Stimulated activated CD4-positive, alpha-beta T cell treated with anti-CD3 and anti-CD28 coated beads, Interleukin-4, amount 100 ng/mL, for 1 hour (primary cell): ENCODE measurements at regions not wholly inside any gene's neighbourhood (a gene's known extent, or its start where the extent isn't known, plus 50 kb on each side); places are given as distances from the start of the nearest gene placed in this dataset.
"Not testable (repeated sequence)": the region's sequence is repeated elsewhere in the genome, so short reads cannot be mapped to it uniquely, and the experiment has no call there.

Source experiments
- DNase-seq: peaks from one replicate; pipeline ENCODE4 v3.0.0-alpha.2; 2020

DNA sequence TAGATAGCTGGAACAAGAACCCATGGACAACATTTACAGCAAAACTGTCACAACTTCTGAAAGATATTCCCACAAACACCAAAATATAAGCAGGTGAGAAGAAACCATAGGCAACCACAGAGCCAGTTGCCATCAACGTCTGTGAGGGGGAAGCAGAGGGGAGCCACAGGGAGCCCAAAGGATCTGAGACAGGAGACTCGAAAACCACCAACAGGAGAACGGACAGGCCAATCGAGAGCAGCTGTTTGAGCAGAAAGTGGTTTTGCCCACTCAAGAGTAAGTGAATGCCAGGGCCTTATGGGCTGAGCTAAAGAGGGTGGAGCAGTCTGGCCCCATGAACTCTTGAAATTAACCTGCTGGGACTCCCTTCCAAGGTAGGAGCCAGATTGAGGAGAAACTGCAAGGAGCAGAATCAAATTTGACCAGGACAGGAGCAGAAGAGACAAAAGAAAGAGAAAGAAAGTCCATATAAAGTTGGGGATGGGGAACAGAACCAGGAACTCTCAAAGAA lies 195.4 kb downstream of the ANKRD60 start:
- DNase-seq = no peak

DNA sequence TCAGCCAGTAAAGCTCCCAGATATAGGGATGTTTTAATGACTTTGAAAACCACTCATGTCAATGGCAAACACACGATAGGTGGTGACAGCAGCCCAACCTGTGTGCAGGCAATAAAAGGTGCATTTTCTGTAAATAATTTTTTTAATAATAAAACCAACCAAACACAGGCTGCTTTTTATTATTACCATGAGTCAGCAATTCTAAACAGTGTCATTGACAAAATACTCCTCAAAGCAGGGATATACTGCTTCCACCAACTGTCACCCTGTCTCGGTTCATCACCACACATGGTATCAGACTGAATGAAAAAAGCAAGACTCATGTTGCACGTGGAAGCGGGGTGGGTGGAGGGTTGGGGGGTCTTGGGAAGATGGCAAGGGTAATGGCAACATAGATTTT lies 195.9 kb downstream of the ANKRD60 start:
- DNase-seq = no peak

DNA sequence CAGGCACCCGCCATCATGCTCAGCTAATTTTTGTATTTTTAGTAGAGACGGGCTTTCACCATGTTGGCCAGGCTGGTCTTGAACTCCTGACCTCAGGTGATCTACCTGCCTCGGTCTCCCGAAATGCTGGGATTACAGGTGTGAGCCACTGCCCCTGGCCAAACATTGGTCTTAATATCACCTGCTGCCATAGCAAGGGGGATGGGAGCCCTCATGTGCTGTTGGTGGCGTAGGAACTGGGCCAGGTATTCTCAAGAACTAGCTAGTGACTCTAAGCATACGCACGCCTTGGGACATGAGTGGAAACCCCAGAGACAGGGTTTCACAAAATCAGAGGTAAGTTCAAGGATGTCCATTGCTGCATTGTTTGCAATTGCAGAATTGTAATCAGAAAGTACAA lies 197.1 kb downstream of the ANKRD60 start:
- not testable (repeated sequence) for DNase-seq

GRCh38 chr20:58028123-58028522 lies 200.3 kb downstream of the ANKRD60 start:
- DNase-seq = no peak

GRCh38 chr20:58026361-58026760 lies 202.1 kb downstream of the ANKRD60 start:
- no peak for DNase-seq

DNA sequence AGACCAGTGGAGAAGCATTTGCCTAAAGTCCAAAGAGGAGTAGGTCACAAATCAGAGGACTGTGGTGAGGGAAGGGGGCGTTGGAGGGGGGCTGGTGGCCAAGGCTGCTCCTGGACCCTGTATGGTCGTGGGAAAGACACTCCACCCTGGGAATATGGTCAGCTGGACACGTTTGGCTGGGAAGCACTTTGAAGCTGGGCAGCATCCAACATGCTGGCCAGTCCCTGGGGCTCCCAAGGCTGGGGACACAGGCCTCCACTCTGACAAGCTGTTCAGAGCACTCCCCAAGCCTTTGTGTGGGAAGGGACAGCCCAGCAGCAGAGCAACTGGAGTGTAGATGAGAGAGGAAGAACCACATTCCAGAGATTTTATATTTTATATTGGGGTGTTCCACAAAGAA lies 203.2 kb downstream of the ANKRD60 start:
- DNase-seq = no peak

DNA sequence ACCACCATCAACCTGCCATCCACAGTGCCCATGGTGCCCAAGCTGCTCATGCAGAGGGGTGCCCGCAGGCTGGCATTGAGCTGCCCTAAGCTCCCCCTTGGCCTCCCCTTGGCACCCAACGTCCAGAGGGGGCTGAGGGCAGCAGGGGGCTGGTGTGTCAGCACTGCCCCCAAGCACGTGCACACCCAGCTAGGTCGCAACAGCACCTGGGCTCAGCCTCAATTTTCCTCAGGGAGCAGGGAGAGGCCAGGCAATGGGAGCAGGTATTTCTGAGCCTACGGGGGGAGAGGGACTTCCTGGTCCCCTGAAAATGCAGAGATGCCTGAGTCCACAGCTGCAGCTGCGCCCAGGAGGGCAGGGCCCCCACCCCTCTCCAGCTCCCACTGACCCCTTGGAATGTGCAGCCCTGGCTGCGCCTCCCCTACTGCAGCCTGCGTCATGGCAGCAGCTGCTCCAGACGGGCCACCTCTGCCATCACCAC lies 204.2 kb downstream of the ANKRD60 start:
- no peak for DNase-seq

- no peak for DNase-seq
Measured at GRCh38 chr20:58023781-58024180, 204.7 kb downstream of the ANKRD60 start.

DNA sequence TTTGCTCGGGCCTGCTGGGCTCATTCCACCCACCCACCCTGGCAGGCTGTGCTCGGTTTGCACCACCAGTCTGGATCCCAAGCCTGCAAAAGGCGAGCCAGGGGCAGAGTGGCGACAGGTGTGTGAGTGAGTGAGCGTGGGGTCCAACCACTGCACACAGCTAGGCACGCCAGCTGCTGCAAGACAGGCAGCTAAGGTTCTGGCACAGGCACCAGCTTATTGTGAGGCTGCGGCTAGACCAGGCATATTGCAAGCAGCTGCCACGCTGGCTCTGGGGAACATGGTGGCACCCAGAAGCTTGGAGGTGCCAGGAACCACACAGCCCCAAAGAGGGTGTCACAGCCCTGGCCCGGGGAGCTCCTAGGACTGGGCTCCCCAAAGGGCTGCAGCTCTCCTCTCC lies 205.1 kb downstream of the ANKRD60 start:
- DNase-seq = no peak

DNA sequence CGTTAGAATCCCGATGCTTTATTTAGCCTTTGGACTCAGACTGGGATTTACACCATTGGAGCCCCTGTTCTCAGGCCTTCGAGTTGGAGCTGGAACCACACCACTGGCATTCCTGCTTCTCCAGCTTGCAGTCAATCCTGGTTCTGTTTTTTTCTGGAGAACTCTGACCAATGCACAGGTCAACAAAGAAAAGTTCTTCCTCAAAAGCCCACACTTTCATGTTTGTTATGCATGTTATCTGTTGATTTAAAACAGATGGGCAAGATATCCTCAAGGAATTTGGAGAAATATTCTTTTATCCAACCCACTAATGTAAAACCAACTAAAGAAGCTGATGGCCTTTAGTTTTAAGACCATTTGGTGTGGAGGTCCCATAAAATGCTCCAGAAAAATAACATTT lies 205.7 kb downstream of the ANKRD60 start:
- no peak for DNase-seq

GRCh38 chr20:58021481-58021880 lies 207.0 kb downstream of the ANKRD60 start:
- no peak for DNase-seq

DNA sequence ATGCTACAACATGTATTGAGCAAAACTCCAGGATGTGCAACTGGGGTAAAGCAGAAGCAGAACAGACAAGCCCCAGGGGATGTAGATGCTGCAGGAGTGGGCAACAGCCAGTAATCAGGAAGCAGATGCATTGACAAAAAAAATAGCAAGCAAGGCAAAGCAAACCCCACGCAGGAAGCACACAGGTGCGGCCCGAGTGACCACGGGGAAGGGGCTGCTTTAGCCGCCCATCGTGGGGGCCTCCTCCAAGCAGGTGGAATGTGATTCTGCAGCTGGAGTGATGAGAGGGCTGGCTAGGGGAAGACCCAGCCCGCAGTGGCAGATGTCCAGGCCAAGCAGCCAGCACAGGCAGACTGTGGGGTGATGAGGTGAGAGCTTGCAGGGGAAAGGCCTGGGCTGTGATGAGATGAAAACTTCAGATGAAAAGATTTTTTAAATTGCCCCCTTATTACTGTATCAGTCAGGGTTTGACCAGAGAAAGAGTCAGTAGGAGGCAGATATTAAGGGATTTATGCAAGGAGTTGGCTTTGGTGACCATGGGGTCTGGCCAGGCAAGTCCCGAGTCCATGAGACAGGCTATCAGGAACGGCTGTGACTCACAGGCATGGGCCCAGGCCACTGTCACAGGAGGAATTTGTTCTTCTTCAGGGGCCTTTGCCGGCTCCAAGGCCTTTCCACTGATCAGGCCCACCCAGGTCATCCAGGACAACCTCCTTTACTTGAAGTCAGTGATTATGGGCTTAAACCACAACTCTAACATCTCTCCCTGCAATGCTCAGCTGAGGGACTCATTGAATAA lies 207.6 kb downstream of the ANKRD60 start:
- no peak for DNase-seq

DNA sequence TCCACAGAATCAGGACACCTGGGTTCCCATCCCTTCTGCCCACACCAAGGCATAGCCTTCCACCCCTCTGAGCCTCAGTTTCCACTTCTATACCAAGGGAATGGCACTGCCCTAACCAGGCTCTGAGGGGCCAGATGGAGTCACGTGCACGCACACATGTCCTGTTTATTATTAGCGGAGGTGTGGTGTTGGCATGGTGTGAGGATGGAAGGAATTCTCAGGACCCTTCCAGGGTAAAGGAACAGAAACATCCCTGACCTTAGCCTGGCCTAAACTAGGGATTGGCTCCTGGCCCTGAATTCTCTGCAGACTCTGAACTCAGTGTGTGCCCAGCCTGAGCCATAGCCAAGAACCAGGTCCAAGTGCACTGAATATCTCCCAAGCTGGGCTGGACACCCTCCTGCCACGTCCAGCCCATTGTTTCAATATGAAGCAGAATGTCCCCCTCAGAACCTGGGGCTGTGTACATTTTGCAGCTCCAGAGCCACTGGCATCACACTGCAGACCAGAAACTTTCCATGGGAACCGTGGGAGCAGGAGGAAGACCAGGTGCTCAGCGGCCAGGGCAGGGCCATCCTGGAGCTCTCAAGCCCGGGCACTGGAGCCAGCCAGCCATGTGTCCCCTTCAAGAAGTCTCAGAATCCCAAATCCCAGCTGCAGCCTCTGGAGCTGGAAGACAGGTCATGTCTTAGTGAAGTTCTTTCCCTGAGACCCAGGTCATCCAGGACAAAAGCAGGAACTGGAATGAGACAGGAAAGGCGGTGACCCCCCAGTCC lies 208.4 kb downstream of the ANKRD60 start:
- DNase-seq = no peak

DNA sequence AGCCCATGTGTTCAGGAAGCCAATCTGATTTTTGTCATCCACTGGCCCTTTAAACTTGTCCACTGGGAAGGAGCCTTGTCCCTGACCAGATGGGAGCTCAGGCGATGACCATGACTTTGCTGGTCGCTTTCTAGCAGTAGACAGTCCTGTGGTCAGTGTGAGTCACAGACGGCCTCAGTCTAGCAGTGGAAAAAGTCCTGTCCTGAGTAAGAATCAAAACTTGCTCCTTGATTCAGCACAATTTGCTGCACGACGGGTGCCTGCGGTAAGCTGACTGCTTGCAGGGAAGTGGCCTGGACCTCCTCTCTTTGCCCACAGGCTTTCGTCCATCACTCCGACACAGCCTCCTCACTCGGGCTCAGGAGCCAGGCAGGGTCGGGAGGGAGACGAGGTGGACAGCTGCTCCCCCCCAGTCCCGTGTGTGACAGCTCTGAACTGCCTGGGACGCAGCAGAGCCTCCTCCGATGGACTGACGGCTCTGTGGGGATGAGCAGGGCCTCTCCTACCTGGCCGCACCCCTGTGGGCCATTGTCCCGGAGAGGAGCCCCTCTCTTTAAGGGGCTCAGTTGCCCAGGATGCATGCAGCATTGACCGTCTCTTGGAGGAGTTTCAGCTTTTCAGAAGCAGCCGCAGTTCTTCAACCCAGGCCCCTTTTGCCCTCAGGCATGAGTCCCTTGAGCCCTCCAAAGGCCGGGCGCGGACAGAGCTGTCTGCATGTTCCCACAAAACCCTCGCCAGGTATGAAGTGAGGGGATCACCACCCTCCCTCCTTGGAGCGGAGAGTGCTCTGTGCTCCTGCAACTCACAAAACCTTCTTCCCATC lies 209.2 kb downstream of the ANKRD60 start:
- DNase-seq = no peak

DNA sequence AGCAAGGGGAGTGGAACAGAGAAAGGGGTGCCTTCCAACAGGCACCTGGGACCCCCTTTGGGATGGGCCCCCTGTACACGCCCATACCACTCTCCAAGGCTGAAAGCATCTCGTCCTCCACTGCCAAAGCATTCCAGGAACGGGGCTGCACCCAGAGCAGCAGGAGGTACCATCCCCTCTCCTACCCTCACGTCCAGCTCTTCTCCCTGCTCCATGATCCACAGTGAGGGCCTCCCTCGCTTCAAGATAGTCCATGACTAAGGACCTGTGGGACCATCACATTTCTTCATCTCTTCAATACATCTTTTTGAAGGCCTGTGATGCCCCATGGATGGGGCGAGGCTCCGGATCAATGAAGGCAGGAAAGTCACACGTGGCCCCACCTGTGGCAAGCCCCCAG lies 209.9 kb downstream of the ANKRD60 start:
- DNase-seq = no peak

GRCh38 chr20:58017970-58018530 lies 210.4 kb downstream of the ANKRD60 start:
- no peak for DNase-seq

- no peak for DNase-seq
Measured at GRCh38 chr20:58017231-58017969, 211.1 kb downstream of the ANKRD60 start.

DNA sequence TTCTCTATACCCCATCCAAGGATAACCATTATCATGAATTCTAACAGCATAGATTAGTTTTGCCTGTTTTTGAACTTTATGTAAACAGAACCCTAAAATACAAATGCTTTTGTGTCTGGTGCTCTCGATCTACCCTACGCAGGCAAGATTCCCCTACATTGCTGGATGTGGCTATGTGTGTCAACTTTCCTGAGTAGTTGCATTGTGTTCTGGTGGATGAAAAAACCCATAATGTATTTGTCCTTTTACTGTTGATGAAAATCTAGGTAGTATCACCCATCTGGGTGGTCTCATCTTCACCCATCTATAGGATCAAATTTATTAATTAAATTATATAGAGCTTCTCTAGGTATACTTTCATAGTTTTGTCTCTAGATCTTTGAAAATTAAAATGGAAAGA lies 211.7 kb downstream of the ANKRD60 start:
- no peak for DNase-seq

DNA sequence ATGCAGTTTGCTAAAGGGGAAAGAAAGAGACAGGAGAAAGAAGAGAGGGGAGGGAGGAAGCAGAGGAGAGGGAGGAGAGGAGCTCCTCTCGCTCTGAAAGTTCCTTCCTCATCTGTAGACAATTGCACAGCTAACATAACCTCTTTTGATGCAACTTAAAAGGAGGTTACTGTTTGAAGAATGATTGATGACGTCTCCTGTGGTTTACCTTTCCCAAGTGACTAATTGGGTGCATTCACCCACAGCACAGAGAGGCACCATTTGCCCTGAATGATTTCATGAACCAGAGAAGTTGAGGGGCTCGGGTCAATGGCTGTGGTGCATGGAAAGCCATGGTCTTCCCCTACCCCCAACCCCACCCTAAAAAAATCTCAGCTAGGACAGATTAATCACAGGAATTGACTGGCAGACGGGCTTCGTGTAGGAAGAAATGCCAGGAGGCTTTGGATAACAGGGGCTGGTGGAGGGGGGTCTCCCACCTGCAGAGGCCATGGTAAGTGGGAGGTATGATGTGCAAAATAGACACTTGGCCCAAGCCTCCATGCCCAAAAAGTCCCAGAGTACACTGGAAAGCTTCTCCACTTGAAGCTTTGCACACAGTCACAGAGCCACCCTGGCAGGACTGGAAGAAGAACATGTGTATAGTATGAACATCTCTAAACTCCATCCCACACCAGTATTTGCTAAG lies 213.7 kb downstream of the ANKRD60 start:
- DNase-seq = no peak

- no peak for DNase-seq
Measured at GRCh38 chr20:58012731-58013510, 215.5 kb downstream of the ANKRD60 start.
